VCaP (cell line): ENCODE measurements at regions not wholly inside any gene's neighbourhood (a gene's known extent, or its start where the extent isn't known, plus 50 kb on each side); places are given as distances from the start of the nearest gene placed in this dataset.

Source experiments
- H3K27ac ChIP-seq: fragments of 450-650 bp; 2 replicates; pipeline ENCODE4 v1.5.1; 2017
- CTCF ChIP-seq: fragments of 450-650 bp; conservative IDR thresholded peaks from 2 replicates; pipeline ENCODE4 v1.5.1; 2017; ENCODE audit warnings: mild to moderate bottlenecking, moderate library complexity

- TF ChIP-seq CTCF: no peak
- no peak overlapping the region for H3K27ac ChIP-seq
Observed at GRCh38 chr3:43197181-43197580, 89.2 kb upstream of the SNRK start.

GRCh38 chr3:43196721-43197120 is 89.6 kb upstream of the SNRK start:
- no peak overlapping the region for H3K27ac ChIP-seq
- no peak for TF ChIP-seq CTCF

GRCh38 chr3:43195115-43195498 is 89.2 kb upstream of the POMGNT2 start:
- H3K27ac ChIP-seq: no peak overlapping the region
- TF ChIP-seq CTCF: no peak

GRCh38 chr3:43194490-43195114 is 88.7 kb upstream of the POMGNT2 start:
- H3K27ac ChIP-seq: no peak overlapping the region
- TF ChIP-seq CTCF: no peak

- TF ChIP-seq CTCF: no peak
- no peak overlapping the region for H3K27ac ChIP-seq
Observed at GRCh38 chr3:43194069-43194468, 88.2 kb upstream of the POMGNT2 start.

- TF ChIP-seq CTCF: no peak
- H3K27ac ChIP-seq: no peak overlapping the region
Observed at GRCh38 chr3:43192028-43192427, 86.1 kb upstream of the POMGNT2 start.

- no peak overlapping the region for H3K27ac ChIP-seq
- TF ChIP-seq CTCF: no peak
Observed at GRCh38 chr3:43191116-43191515, 85.2 kb upstream of the POMGNT2 start.
